ENCODE measurements at regions not wholly inside any gene's neighbourhood (a gene's known extent, or its start where the extent isn't known, plus 50 kb on each side); places are given as distances from the start of the nearest gene placed in this dataset.

DNA sequence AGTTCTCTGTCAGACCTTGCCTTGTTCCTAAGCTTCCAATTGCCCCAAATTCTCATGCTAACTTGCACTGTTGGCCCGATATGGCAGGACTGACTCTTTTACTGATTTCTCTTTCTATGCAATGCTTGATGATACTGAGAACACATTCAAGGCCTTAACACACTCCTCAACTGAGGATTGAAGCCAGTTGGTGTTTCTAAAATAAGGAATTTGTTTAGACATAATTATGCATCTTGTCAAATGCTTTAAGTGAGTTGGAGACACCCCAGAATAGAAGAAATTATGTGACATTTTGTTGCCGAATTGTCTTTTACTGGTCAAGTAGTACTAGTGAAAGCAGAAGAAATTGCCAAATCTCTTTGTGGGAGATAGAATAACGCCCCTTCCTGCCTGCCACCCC lies 60.0 kb upstream of the THSD7B start:
- Histone ChIP-seq H3K9ac (ENCODE audit: insufficient read depth, low read length) (no peak overlapping the region), H3K27ac (ENCODE audit: insufficient read depth, low read length) (no peak overlapping the region), H3K4me2 (ENCODE audit: extremely low read depth, insufficient read depth, low read length) (no peak overlapping the region), H4K20me1 (ENCODE audit: control insufficient read depth, extremely low read depth, insufficient read depth, low read length) (no peaks in the 10 kb centered on the region), H3K4me1 (ENCODE audit: control insufficient read depth, extremely low read depth, insufficient read depth, low read length) (no peaks in the 10 kb centered on the region), H3K36me3 (ENCODE audit: control insufficient read depth, insufficient read depth, low read length) (no peaks in the 10 kb centered on the region), H3K27me3 (ENCODE audit: control insufficient read depth, insufficient read depth, low read length) (no peaks in the 10 kb centered on the region), H3K79me2 (ENCODE audit: control insufficient read depth, insufficient read depth, low read length) (no peaks in the 10 kb centered on the region), H2AFZ (ENCODE audit: low read length) (no peak overlapping the region), H3K9me3 (ENCODE audit: control insufficient read depth, insufficient read depth, low read depth, low read length) (no peaks in the 10 kb centered on the region), H3K4me3 (replicated peaks in 1 of 4; ENCODE audit: control extremely low read depth in 1 of 4, insufficient read depth in 1 of 4, low read depth in 3 of 4, low read length in 4 of 4) (no peak overlapping the region)
- DNase-seq (ENCODE audit: low read depth in 2 of 2): no peak
- TF ChIP-seq EZH2 (IDR thresholded peaks at IDR 0.05; ENCODE audit: low read length, missing control alignments): no peak
- TF ChIP-seq, protein P1, sequence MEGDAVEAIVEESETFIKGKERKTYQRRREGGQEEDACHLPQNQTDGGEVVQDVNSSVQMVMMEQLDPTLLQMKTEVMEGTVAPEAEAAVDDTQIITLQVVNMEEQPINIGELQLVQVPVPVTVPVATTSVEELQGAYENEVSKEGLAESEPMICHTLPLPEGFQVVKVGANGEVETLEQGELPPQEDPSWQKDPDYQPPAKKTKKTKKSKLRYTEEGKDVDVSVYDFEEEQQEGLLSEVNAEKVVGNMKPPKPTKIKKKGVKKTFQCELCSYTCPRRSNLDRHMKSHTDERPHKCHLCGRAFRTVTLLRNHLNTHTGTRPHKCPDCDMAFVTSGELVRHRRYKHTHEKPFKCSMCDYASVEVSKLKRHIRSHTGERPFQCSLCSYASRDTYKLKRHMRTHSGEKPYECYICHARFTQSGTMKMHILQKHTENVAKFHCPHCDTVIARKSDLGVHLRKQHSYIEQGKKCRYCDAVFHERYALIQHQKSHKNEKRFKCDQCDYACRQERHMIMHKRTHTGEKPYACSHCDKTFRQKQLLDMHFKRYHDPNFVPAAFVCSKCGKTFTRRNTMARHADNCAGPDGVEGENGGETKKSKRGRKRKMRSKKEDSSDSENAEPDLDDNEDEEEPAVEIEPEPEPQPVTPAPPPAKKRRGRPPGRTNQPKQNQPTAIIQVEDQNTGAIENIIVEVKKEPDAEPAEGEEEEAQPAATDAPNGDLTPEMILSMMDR (conservative IDR thresholded peaks at IDR 0.05 in 1 of 2, IDR thresholded peaks at IDR 0.05 in 1 of 2; ENCODE audit: low read depth in 1 of 2, low read length in 2 of 2): no peak

DNA sequence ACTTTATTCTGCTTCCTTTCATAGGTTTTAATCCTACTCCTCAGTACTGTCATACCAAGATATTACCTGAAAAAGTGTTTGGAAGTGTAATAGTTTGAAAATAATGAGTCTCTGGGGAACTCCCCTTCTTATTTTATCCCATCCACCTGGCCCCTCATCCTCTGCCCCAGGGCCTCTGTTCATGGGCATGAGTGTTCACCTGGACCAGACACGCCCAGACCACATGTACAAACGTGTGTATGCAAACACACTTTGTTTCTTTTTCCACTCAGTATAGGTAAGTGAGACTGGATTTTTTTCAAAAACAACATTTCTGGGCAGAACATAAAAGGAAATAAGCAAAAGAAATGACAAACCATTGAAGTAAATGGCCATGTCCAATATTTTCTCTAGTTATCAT lies 62.1 kb upstream of the THSD7B start:
- Histone ChIP-seq H3K36me3 (ENCODE audit: control insufficient read depth, insufficient read depth, low read length) (no peaks in the 10 kb centered on the region), H3K9ac (ENCODE audit: insufficient read depth, low read length) (no peak overlapping the region), H3K27me3 (ENCODE audit: control insufficient read depth, insufficient read depth, low read length) (no peaks in the 10 kb centered on the region), H3K4me3 (replicated peaks in 1 of 4; ENCODE audit: control extremely low read depth in 1 of 4, insufficient read depth in 1 of 4, low read depth in 3 of 4, low read length in 4 of 4) (no peak overlapping the region), H3K27ac (ENCODE audit: insufficient read depth, low read length) (no peak overlapping the region), H3K4me1 (ENCODE audit: control insufficient read depth, extremely low read depth, insufficient read depth, low read length) (no peaks in the 10 kb centered on the region), H3K9me3 (ENCODE audit: control insufficient read depth, insufficient read depth, low read depth, low read length) (no peaks in the 10 kb centered on the region), H3K4me2 (ENCODE audit: extremely low read depth, insufficient read depth, low read length) (no peak overlapping the region), H2AFZ (ENCODE audit: low read length) (no peak overlapping the region), H3K79me2 (ENCODE audit: control insufficient read depth, insufficient read depth, low read length) (no peaks in the 10 kb centered on the region), H4K20me1 (ENCODE audit: control insufficient read depth, extremely low read depth, insufficient read depth, low read length) (no peaks in the 10 kb centered on the region)
- DNase-seq (ENCODE audit: low read depth in 2 of 2): no peak
- TF ChIP-seq, protein P1 (conservative IDR thresholded peaks at IDR 0.05 in 1 of 2, IDR thresholded peaks at IDR 0.05 in 1 of 2; ENCODE audit: low read depth in 1 of 2, low read length in 2 of 2): no peak
- TF ChIP-seq EZH2 (IDR thresholded peaks at IDR 0.05; ENCODE audit: low read length, missing control alignments): no peak

DNA sequence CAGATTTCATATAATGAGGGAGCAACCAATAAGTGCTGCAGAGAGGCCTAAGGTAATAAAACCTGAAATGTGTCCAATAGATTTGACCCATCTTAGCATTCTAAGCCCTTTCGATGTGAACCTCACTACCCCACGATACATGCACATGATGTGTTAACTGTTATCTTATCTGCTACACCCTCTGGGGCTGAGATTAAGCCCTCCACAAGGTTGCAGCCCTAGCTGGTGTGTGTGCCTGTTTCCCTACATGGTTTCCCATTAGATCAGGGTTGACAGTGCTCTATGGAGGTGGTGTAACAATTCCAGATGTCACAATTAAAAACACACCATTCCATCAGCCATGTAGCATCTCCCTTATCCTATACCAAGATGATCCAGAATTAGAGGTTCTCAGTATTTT lies 68.9 kb upstream of the THSD7B start:
- Histone ChIP-seq H3K4me2 (ENCODE audit: extremely low read depth, insufficient read depth, low read length) (no peak overlapping the region), H3K79me2 (ENCODE audit: control insufficient read depth, insufficient read depth, low read length) (no peaks in the 10 kb centered on the region), H3K9ac (ENCODE audit: insufficient read depth, low read length) (no peak overlapping the region), H4K20me1 (ENCODE audit: control insufficient read depth, extremely low read depth, insufficient read depth, low read length) (no peaks in the 10 kb centered on the region), H2AFZ (ENCODE audit: low read length) (no peak overlapping the region), H3K4me1 (ENCODE audit: control insufficient read depth, extremely low read depth, insufficient read depth, low read length) (no peaks in the 10 kb centered on the region), H3K27ac (ENCODE audit: insufficient read depth, low read length) (no peak overlapping the region), H3K4me3 (replicated peaks in 1 of 4; ENCODE audit: control extremely low read depth in 1 of 4, insufficient read depth in 1 of 4, low read depth in 3 of 4, low read length in 4 of 4) (no peak overlapping the region), H3K36me3 (ENCODE audit: control insufficient read depth, insufficient read depth, low read length) (no peaks in the 10 kb centered on the region), H3K9me3 (ENCODE audit: control insufficient read depth, insufficient read depth, low read depth, low read length) (no peaks in the 10 kb centered on the region), H3K27me3 (ENCODE audit: control insufficient read depth, insufficient read depth, low read length) (no peaks in the 10 kb centered on the region)
- TF ChIP-seq EZH2 (IDR thresholded peaks at IDR 0.05; ENCODE audit: low read length, missing control alignments): no peak
- TF ChIP-seq, protein P1 (conservative IDR thresholded peaks at IDR 0.05 in 1 of 2, IDR thresholded peaks at IDR 0.05 in 1 of 2; ENCODE audit: low read depth in 1 of 2, low read length in 2 of 2): no peak
- no peak for DNase-seq (ENCODE audit: low read depth in 2 of 2)
